ENCODE measurements at regions not wholly inside any gene's neighbourhood (a gene's known extent, or its start where the extent isn't known, plus 50 kb on each side); places are given as distances from the start of the nearest gene placed in this dataset.

DNA sequence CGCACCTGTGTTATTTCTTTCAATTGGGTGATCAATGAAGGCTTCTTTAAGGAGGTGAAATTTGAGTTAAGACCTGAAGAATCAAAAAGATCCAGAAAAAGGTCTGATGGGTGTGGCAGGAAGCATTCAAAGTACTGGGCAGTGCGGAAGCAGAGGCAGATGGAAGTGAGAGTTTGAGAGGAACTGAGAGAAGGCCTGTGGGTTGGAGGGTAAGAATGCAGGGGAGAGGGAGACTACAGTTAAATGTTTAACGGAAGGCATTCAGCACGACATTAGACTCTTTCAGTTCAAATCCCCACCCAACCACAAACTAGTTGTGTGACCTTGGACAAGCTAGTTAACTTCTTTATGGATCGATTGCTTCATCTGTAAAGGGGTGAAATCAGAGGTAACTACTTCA, 50.5 kb upstream of the GCM1 start (continued):
- TF ChIP-seq, protein P1, sequence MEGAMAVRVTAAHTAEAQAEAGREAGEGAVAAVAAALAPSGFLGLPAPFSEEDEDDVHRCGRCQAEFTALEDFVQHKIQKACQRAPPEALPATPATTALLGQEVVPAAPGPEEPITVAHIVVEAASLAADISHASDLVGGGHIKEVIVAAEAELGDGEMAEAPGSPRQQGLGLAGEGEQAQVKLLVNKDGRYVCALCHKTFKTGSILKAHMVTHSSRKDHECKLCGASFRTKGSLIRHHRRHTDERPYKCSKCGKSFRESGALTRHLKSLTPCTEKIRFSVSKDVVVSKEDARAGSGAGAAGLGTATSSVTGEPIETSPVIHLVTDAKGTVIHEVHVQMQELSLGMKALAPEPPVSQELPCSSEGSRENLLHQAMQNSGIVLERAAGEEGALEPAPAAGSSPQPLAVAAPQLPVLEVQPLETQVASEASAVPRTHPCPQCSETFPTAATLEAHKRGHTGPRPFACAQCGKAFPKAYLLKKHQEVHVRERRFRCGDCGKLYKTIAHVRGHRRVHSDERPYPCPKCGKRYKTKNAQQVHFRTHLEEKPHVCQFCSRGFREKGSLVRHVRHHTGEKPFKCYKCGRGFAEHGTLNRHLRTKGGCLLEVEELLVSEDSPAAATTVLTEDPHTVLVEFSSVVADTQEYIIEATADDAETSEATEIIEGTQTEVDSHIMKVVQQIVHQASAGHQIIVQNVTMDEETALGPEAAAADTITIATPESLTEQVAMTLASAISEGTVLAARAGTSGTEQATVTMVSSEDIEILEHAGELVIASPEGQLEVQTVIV (IDR thresholded peaks at IDR 0.05; ENCODE audit: borderline replicate concordance, partially characterized antibody) = no peak
- TF ChIP-seq EP300 (IDR thresholded peaks at IDR 0.05; ENCODE audit: borderline replicate concordance in 1 of 2, control insufficient read depth in 1 of 2, low read depth in 2 of 2, low read length in 2 of 2) (peak in 1 of 2 experiments; percentile 76; a peak in 1 of 4 replicates), BHLHE40 (IDR thresholded peaks at IDR 0.05; ENCODE audit: borderline replicate concordance in 1 of 2, low read depth in 2 of 2, low read length in 1 of 2) (0 out of 4 replicates have a peak, but pooled peaks of 1 of the 2 experiments have one; percentile 8), KAT2A (conservative IDR thresholded peaks at IDR 0.05; ENCODE audit: control insufficient read depth, low read depth, low read length) (no peak), EGR1 (IDR thresholded peaks at IDR 0.05; ENCODE audit: borderline replicate concordance in 1 of 2, low read depth in 2 of 2, low read length in 2 of 2) (peak in 1 of 2 experiments; percentile 44; a peak in 1 of 3 replicates), IKZF1 (conservative IDR thresholded peaks at IDR 0.05) (peak; percentile 74), ZNF24 (IDR thresholded peaks at IDR 0.05) (no peak), TBL1XR1 (IDR thresholded peaks at IDR 0.05; ENCODE audit: low read depth, low read length) (no peak), RAD51 (IDR thresholded peaks at IDR 0.05) (no peak), ASH2L (IDR thresholded peaks at IDR 0.05; ENCODE audit: borderline replicate concordance, low read depth) (no peak), STAT3 (IDR thresholded peaks at IDR 0.05; ENCODE audit: low read depth, low read length) (no peak)
- TF ChIP-seq, protein P2, sequence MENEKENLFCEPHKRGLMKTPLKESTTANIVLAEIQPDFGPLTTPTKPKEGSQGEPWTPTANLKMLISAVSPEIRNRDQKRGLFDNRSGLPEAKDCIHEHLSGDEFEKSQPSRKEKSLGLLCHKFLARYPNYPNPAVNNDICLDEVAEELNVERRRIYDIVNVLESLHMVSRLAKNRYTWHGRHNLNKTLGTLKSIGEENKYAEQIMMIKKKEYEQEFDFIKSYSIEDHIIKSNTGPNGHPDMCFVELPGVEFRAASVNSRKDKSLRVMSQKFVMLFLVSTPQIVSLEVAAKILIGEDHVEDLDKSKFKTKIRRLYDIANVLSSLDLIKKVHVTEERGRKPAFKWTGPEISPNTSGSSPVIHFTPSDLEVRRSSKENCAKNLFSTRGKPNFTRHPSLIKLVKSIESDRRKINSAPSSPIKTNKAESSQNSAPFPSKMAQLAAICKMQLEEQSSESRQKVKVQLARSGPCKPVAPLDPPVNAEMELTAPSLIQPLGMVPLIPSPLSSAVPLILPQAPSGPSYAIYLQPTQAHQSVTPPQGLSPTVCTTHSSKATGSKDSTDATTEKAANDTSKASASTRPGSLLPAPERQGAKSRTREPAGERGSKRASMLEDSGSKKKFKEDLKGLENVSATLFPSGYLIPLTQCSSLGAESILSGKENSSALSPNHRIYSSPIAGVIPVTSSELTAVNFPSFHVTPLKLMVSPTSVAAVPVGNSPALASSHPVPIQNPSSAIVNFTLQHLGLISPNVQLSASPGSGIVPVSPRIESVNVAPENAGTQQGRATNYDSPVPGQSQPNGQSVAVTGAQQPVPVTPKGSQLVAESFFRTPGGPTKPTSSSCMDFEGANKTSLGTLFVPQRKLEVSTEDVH (IDR thresholded peaks at IDR 0.05; ENCODE audit: low read depth, partially characterized antibody) = no peak
- TF ChIP-seq, protein P3, sequence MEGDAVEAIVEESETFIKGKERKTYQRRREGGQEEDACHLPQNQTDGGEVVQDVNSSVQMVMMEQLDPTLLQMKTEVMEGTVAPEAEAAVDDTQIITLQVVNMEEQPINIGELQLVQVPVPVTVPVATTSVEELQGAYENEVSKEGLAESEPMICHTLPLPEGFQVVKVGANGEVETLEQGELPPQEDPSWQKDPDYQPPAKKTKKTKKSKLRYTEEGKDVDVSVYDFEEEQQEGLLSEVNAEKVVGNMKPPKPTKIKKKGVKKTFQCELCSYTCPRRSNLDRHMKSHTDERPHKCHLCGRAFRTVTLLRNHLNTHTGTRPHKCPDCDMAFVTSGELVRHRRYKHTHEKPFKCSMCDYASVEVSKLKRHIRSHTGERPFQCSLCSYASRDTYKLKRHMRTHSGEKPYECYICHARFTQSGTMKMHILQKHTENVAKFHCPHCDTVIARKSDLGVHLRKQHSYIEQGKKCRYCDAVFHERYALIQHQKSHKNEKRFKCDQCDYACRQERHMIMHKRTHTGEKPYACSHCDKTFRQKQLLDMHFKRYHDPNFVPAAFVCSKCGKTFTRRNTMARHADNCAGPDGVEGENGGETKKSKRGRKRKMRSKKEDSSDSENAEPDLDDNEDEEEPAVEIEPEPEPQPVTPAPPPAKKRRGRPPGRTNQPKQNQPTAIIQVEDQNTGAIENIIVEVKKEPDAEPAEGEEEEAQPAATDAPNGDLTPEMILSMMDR (IDR thresholded peaks at IDR 0.05 in 2 of 3, conservative IDR thresholded peaks at IDR 0.05 in 1 of 3; ENCODE audit: control insufficient read depth in 2 of 3, extremely low read depth in 1 of 3, insufficient read depth in 1 of 3, low read depth in 3 of 3, low read length in 3 of 3) = no peak
- TF ChIP-seq, protein P4, sequence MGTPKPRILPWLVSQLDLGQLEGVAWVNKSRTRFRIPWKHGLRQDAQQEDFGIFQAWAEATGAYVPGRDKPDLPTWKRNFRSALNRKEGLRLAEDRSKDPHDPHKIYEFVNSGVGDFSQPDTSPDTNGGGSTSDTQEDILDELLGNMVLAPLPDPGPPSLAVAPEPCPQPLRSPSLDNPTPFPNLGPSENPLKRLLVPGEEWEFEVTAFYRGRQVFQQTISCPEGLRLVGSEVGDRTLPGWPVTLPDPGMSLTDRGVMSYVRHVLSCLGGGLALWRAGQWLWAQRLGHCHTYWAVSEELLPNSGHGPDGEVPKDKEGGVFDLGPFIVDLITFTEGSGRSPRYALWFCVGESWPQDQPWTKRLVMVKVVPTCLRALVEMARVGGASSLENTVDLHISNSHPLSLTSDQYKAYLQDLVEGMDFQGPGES (IDR thresholded peaks at IDR 0.05) = no peak
- TF ChIP-seq, protein P5, sequence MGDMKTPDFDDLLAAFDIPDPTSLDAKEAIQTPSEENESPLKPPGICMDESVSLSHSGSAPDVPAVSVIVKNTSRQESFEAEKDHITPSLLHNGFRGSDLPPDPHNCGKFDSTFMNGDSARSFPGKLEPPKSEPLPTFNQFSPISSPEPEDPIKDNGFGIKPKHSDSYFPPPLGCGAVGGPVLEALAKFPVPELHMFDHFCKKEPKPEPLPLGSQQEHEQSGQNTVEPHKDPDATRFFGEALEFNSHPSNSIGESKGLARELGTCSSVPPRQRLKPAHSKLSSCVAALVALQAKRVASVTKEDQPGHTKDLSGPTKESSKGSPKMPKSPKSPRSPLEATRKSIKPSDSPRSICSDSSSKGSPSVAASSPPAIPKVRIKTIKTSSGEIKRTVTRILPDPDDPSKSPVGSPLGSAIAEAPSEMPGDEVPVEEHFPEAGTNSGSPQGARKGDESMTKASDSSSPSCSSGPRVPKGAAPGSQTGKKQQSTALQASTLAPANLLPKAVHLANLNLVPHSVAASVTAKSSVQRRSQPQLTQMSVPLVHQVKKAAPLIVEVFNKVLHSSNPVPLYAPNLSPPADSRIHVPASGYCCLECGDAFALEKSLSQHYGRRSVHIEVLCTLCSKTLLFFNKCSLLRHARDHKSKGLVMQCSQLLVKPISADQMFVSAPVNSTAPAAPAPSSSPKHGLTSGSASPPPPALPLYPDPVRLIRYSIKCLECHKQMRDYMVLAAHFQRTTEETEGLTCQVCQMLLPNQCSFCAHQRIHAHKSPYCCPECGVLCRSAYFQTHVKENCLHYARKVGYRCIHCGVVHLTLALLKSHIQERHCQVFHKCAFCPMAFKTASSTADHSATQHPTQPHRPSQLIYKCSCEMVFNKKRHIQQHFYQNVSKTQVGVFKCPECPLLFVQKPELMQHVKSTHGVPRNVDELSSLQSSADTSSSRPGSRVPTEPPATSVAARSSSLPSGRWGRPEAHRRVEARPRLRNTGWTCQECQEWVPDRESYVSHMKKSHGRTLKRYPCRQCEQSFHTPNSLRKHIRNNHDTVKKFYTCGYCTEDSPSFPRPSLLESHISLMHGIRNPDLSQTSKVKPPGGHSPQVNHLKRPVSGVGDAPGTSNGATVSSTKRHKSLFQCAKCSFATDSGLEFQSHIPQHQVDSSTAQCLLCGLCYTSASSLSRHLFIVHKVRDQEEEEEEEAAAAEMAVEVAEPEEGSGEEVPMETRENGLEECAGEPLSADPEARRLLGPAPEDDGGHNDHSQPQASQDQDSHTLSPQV (IDR thresholded peaks at IDR 0.05) = no peak

Data from GM12878 (cell line).